GM12878 (cell line): ENCODE measurements at regions not wholly inside any gene's neighbourhood (a gene's known extent, or its start where the extent isn't known, plus 50 kb on each side); places are given as distances from the start of the nearest gene placed in this dataset.

Experiments used
- ATAC-seq: fragments of 200-7000 bp; cut with Tn5 transposase; 3 replicates; pipeline ENCODE4 v1.9.1; 2020; ENCODE audit warnings: mild to moderate bottlenecking, moderate library complexity
- BruUV-seq: library from RNA; stranded (reverse); fragments of 400-500 nt; replicated peaks from 2 replicates; lab custom pipeline; 2021; lab: Mats Ljungman, UMichigan
- CTCF ChIA-PET: fragments of 300-600 bp; sonication (Branson Sonifier 250); formaldehyde crosslinking; extraction: SDS; loops from one replicate; lab custom pipeline; 2021; ENCODE audit warnings: inconsistent platforms; lab: Yijun Ruan, JAX
- POLR2A ChIA-PET: fragments of 350-600 bp; formaldehyde crosslinking; extraction: SDS; loops from one replicate; lab custom pipeline; 2021; ENCODE audit warnings: inconsistent platforms; lab: Charles Lee
- RAD21 ChIA-PET: fragments of 300-600 bp; sonication (Branson Sonifier 250); formaldehyde crosslinking; loops from one replicate; lab custom pipeline; 2023; ENCODE audit warnings: antibody characterized with exemption; ENCODE audit not compliant: unreplicated experiment; lab: Charles Lee
- SMC1A ChIA-PET: fragments of 300-600 bp; sonication (Branson Sonifier 250); formaldehyde crosslinking; loops from one replicate; lab custom pipeline; 2023; ENCODE audit not compliant: unreplicated experiment, uncharacterized antibody; lab: Charles Lee
- DNase-seq: peaks from one replicate; pipeline ENCODE4 v3.0.0-alpha.2; 2011; ENCODE audit warnings: low read depth, low spot score
- FAIRE-seq: peaks from 3 replicates; lab custom pipeline; 2011; peaks lifted over from hg19 to GRCh38; lab: Jason Lieb, UNC
- H2AFZ ChIP-seq: 2 replicates; pipeline ENCODE4 v1.6.0; 2011; ENCODE audit warnings: low read depth, low read length, control low read depth; ENCODE audit not compliant: control insufficient read depth
- H3K27ac ChIP-seq: 2 replicates; pipeline ENCODE4 v1.5.1; 2011; ENCODE audit warnings: control low read depth; ENCODE audit not compliant: control insufficient read depth, insufficient read depth
- H3K27me3 ChIP-seq, 2 experiments: replicated peaks in 1 of 2; 2 replicates each; pipeline versions ENCODE4 v1.6.0 to v1.6.1; 2011; ENCODE audit warnings: low read length in 1 of 2; ENCODE audit not compliant: control insufficient read depth in 2 of 2, insufficient read depth in 2 of 2
- H3K36me3 ChIP-seq, 2 experiments: 2 replicates each; pipeline ENCODE4 v1.5.1; 2011; ENCODE audit warnings: low read length in 1 of 2; ENCODE audit not compliant: control insufficient read depth in 2 of 2, insufficient read depth in 2 of 2
- H3K4me1 ChIP-seq: 2 replicates; pipeline ENCODE4 v1.6.1; 2011; ENCODE audit warnings: mild to moderate bottlenecking, low read length, moderate library complexity, mixed read lengths; ENCODE audit not compliant: control insufficient read depth, insufficient read depth
- H3K4me2 ChIP-seq: 2 replicates; pipeline ENCODE4 v1.6.0; 2011; ENCODE audit warnings: control low read depth; ENCODE audit not compliant: control insufficient read depth, insufficient read depth
- H3K4me3 ChIP-seq: fragments of 200-600 bp; sonication (generic); 2 replicates; pipeline ENCODE4 v1.5.1; 2016
- H3K79me2 ChIP-seq: 2 replicates; pipeline ENCODE4 v1.6.0; 2011; ENCODE audit warnings: low read length; ENCODE audit not compliant: control insufficient read depth, insufficient read depth
- H3K9ac ChIP-seq: 2 replicates; pipeline ENCODE4 v1.8.0; 2011; ENCODE audit warnings: low read length, control low read depth, mixed read lengths; ENCODE audit not compliant: control insufficient read depth, insufficient read depth
- H3K9me3 ChIP-seq: replicated peaks from 3 replicates; pipeline ENCODE4 v1.5.1; 2011; ENCODE audit warnings: mild to moderate bottlenecking, low read length; ENCODE audit not compliant: control insufficient read depth, insufficient read depth
- H4K20me1 ChIP-seq: 2 replicates; pipeline ENCODE4 v1.6.0; 2011; ENCODE audit not compliant: control insufficient read depth, insufficient read depth
- ATF2 ChIP-seq: IDR thresholded peaks from 2 replicates; pipeline ENCODE4 v1.6.1; 2012; ENCODE audit warnings: low read length, inconsistent platforms
- CBFB ChIP-seq: IDR thresholded peaks from 2 replicates; pipeline ENCODE4 v1.6.1; 2016; ENCODE audit warnings: antibody characterized with exemption, low read depth
- CHD1 ChIP-seq: IDR thresholded peaks from 2 replicates; pipeline ENCODE4 v1.6.1; 2012; ENCODE audit warnings: low read depth, low read length, improper control_type of control experiment
- CREB1 ChIP-seq: IDR thresholded peaks from 2 replicates; pipeline ENCODE4 v1.6.1; 2012; ENCODE audit warnings: low read depth, mild to moderate bottlenecking, inconsistent platforms
- JUND ChIP-seq: IDR thresholded peaks from 2 replicates; pipeline ENCODE4 v1.6.1; 2012; ENCODE audit warnings: low read depth, mild to moderate bottlenecking, low read length, improper control_type of control experiment, moderate library complexity
- NFYA ChIP-seq: IDR thresholded peaks from 2 replicates; pipeline ENCODE4 v1.6.1; 2011; ENCODE audit warnings: low read depth, mild to moderate bottlenecking, low read length, improper control_type of control experiment, borderline replicate concordance
- NFYB ChIP-seq: IDR thresholded peaks from 2 replicates; pipeline ENCODE4 v1.6.1; 2011; ENCODE audit warnings: low read depth, mild to moderate bottlenecking, low read length, improper control_type of control experiment, moderate library complexity; ENCODE audit not compliant: insufficient read depth
- POLR2AphosphoS5 ChIP-seq: IDR thresholded peaks from 2 replicates; pipeline ENCODE4 v1.6.1; 2011; ENCODE audit warnings: mild to moderate bottlenecking, low read length, inconsistent platforms
- RAD21 ChIP-seq: IDR thresholded peaks from 2 replicates; pipeline ENCODE4 v1.6.1; 2011; ENCODE audit warnings: mild to moderate bottlenecking, low read depth, low read length, moderate library complexity; ENCODE audit not compliant: insufficient read depth
- RELB ChIP-seq: fragments of 450-650 bp; IDR thresholded peaks from 2 replicates; pipeline ENCODE4 v1.6.1; 2017; ENCODE audit warnings: low read depth, mild to moderate bottlenecking, moderate library complexity
- RFX5 ChIP-seq: IDR thresholded peaks from 2 replicates; pipeline ENCODE4 v1.6.1; 2011; ENCODE audit warnings: low read depth, low read length, improper control_type of control experiment
- YY1 ChIP-seq: IDR thresholded peaks from 2 replicates; pipeline ENCODE4 v1.6.1; 2011; ENCODE audit warnings: low read depth, mild to moderate bottlenecking, low read length
- ZZZ3 ChIP-seq: IDR thresholded peaks from 2 replicates; pipeline ENCODE4 v1.6.1; 2011; ENCODE audit warnings: low read depth; ENCODE audit not compliant: control insufficient read depth, insufficient read length
- WGBS: methylation state at CpG from one replicate; pipeline ENCODE4 v1.1.6; 2016; ENCODE audit warnings: low lambda C conversion rate; ENCODE audit not compliant: insufficient replicate concordance, insufficient coverage; ENCODE audit errors: missing lambda C conversion rate; 5-methylcytosine and 5-hydroxymethylcytosine counted together
- in situ Hi-C: fragments of 300-500 bp; cut with MboI; formaldehyde crosslinking; loops from 9 replicates; pipeline ENCODE4 v1.14.3; 2018; ENCODE audit warnings: mixed read lengths
- intact Hi-C: fragments of 100-400 bp; cut with micrococcal nuclease; formaldehyde crosslinking; loops from one replicate; pipeline ENCODE4 v1.14.2; 2022; ENCODE audit not compliant: unreplicated experiment

- in situ Hi-C loops = no loop called here
- BruUV-seq = no TSS peak
- Histone ChIP-seq H3K4me2 (no peak overlapping the region), H3K4me1 (no peaks in the 10 kb centered on the region), H3K4me3 (no peak overlapping the region)
- TF ChIP-seq NFYA (no peak), ZZZ3 (no peak), RFX5 (no peak), CHD1 (no peak), YY1 (no peak), NFYB (no peak), CREB1 (no peak), POLR2AphosphoS5 (no peak), RAD21 (no peak), CBFB (no peak), RELB (no peak), ATF2 (no peak), JUND (no peak)
- TF ChIP-seq, all 136 proteins: peak for 0
- RAD21 ChIA-PET = no interaction called here
- Histone ChIP-seq H3K36me3 (no peaks in the 10 kb centered on the region), H3K79me2 (no peaks in the 10 kb centered on the region), H2AFZ (no peak overlapping the region), H3K9ac (no peak overlapping the region), H3K27me3 (peaks cover 0 to 4% of the 10 kb centered on the region in 2 experiments; a peak in 1 of 4 replicates), H3K27ac (no peak overlapping the region), H4K20me1 (no peaks in the 10 kb centered on the region), H3K9me3 (no peaks in the 10 kb centered on the region)
- no peak for FAIRE-seq
- CTCF ChIA-PET = interaction anchor here (1.0 kb wide), 1 partner anchor 16 kb away, joined by 3 read pairs; no protein-coding TSS in a partner anchor
- POLR2A ChIA-PET = no interaction called here
- WGBS = 64% methylated on average over 2 of the region's 2 CpGs
- no peak for ATAC-seq
- intact Hi-C loops = no loop called here
- SMC1A ChIA-PET = no interaction called here
- DNase-seq = no peak
These were observed 86.4 kb upstream of the PRKG1 start for GRCh38 chr10:50987934-50988333.
